K562 (cell line): ENCODE measurements at regions not wholly inside any gene's neighbourhood (a gene's known extent, or its start where the extent isn't known, plus 50 kb on each side); places are given as distances from the start of the nearest gene placed in this dataset.
A peak's percentile ranks its signal among the peaks of the same experiment; 100 is the strongest.

Source experiments
- ATAC-seq: fragments of 200-7000 bp; cut with Tn5 transposase; 3 replicates; pipeline ENCODE4 v1.9.1; 2020; ENCODE audit warnings: moderate library complexity
- BruUV-seq: library from RNA; stranded (reverse); fragments of 400-500 nt; replicated peaks from 2 replicates; lab custom pipeline; 2021; lab: Mats Ljungman, UMichigan
- CTCF ChIA-PET: fragments of 300-600 bp; formaldehyde crosslinking; extraction: SDS; loops from one replicate; lab custom pipeline; 2021; ENCODE audit warnings: low intra/inter-chr PET ratio; lab: Yijun Ruan, JAX
- POLR2A ChIA-PET: fragments of 300-600, 350-650 bp; sonication (Branson Sonifier 250); formaldehyde crosslinking; extraction: SDS; loops from one replicate; lab custom pipeline; 2021; ENCODE audit warnings: antibody characterized with exemption, inconsistent platforms; lab: Yijun Ruan, JAX
- DNase-seq, 4 experiments: peaks; one replicate each; pipeline versions ENCODE4 v3.0.0 to v3.0.0-alpha.2; 2011 to 2018; ENCODE audit warnings: low spot score in 3 of 4, mixed read lengths in 3 of 4; ENCODE audit errors: extremely low read depth in 1 of 4
- FAIRE-seq: peaks from 2 replicates; lab custom pipeline; 2011; peaks lifted over from hg19 to GRCh38; lab: Jason Lieb, UNC
- H2AFZ ChIP-seq: 2 replicates; pipeline ENCODE4 v1.6.0; 2011; ENCODE audit warnings: low read depth, low read length, control low read depth, inconsistent platforms
- H3K27ac ChIP-seq: fragments of 200-600 bp; 3 replicates; pipeline ENCODE4 v1.8.0; 2011; ENCODE audit warnings: low read depth, mild to moderate bottlenecking, control low read depth, inconsistent platforms, low read length, moderate library complexity, mixed read lengths; ENCODE audit errors: extremely low read depth
- H3K27me3 ChIP-seq, 2 experiments: fragments of 300-600 bp in 1 of 2; 2 replicates in 1 of 2; 3 replicates in 1 of 2; pipeline versions ENCODE4 v1.6.0 to v1.8.0; 2011; ENCODE audit warnings: inconsistent platforms in 2 of 2, low read length in 2 of 2, mild to moderate bottlenecking in 1 of 2, mixed read lengths in 1 of 2, moderate library complexity in 1 of 2; ENCODE audit not compliant: control insufficient read depth in 2 of 2, insufficient read depth in 2 of 2
- H3K36me3 ChIP-seq: fragments of 300-600 bp; 3 replicates; pipeline ENCODE4 v1.8.0; 2011; ENCODE audit warnings: mild to moderate bottlenecking, low read length, inconsistent platforms; ENCODE audit not compliant: control insufficient read depth, insufficient read depth
- H3K4me1 ChIP-seq, 2 experiments: fragments of 200-600 bp in 1 of 2; replicated peaks in 1 of 2; 2 replicates in 1 of 2; 3 replicates in 1 of 2; pipeline versions ENCODE4 v1.5.1 to v1.8.0; 2011; ENCODE audit warnings: inconsistent platforms in 2 of 2, low read length in 2 of 2, mild to moderate bottlenecking in 1 of 2, mixed read lengths in 1 of 2, moderate library complexity in 1 of 2; ENCODE audit not compliant: control insufficient read depth in 2 of 2, insufficient read depth in 2 of 2
- H3K4me2 ChIP-seq: 2 replicates; pipeline ENCODE4 v1.6.1; 2011; ENCODE audit warnings: low read length, control low read depth, inconsistent platforms, mixed read lengths; ENCODE audit not compliant: insufficient read depth
- H3K4me3 ChIP-seq: fragments of 200-600 bp; sonication (generic), shearing (Covaris generic); 2 replicates; pipeline ENCODE4 v1.5.1; 2016; ENCODE audit warnings: control low read depth, inconsistent platforms
- H3K79me2 ChIP-seq: fragments of 200-600 bp; 3 replicates; pipeline ENCODE4 v1.8.0; 2011; ENCODE audit warnings: low read length, inconsistent platforms; ENCODE audit not compliant: control insufficient read depth, insufficient read depth
- H3K9ac ChIP-seq, 2 experiments: 2 replicates each; pipeline versions ENCODE4 v1.6.0 to v1.6.1; 2011; ENCODE audit warnings: low read depth in 2 of 2, low read length in 2 of 2, control low read depth in 1 of 2, inconsistent platforms in 1 of 2, mild to moderate bottlenecking in 1 of 2, mixed read lengths in 1 of 2; ENCODE audit not compliant: insufficient read depth in 1 of 2
- H3K9me1 ChIP-seq: one replicate; pipeline ENCODE4 v1.6.0; 2011; ENCODE audit warnings: inconsistent platforms, mild to moderate bottlenecking, low read length, moderate library complexity; ENCODE audit not compliant: control insufficient read depth, insufficient read depth
- H3K9me3 ChIP-seq: replicated peaks from 2 replicates; pipeline ENCODE4 v1.5.1; 2011; ENCODE audit warnings: low read depth, low read length, inconsistent platforms; ENCODE audit not compliant: control insufficient read depth, insufficient read depth
- H4K20me1 ChIP-seq: replicated peaks from 2 replicates; pipeline ENCODE4 v1.6.1; 2011; ENCODE audit warnings: low read length, inconsistent platforms, mixed read lengths; ENCODE audit not compliant: control insufficient read depth, insufficient read depth
- BCOR ChIP-seq: fragments of 450-650 bp; IDR thresholded peaks from 2 replicates; pipeline ENCODE4 v1.6.1; 2016
- CHD4 ChIP-seq: fragments of 200-600 bp; sonication (generic); IDR thresholded peaks from 3 replicates; pipeline ENCODE4 v1.6.1; 2012; ENCODE audit warnings: low read depth, mild to moderate bottlenecking, mixed read lengths, low read length, inconsistent platforms; ENCODE audit not compliant: insufficient read depth, insufficient replicate concordance, poor library complexity, severe bottlenecking
- ELF2 ChIP-seq: fragments of 250-450 bp; sonication (Bioruptor Pico); IDR thresholded peaks from 2 replicates; pipeline ENCODE4 v1.5.0; 2021; ENCODE audit warnings: mild to moderate bottlenecking
- GATAD2A ChIP-seq: fragments of 450-650 bp; IDR thresholded peaks from 2 replicates; pipeline ENCODE4 v1.6.1; 2017
- HSF4 ChIP-seq: fragments of 250-450 bp; sonication (Bioruptor Pico); IDR thresholded peaks from 2 replicates; pipeline ENCODE4 v2.1.2; 2022; ENCODE audit warnings: mild to moderate bottlenecking, moderate library complexity, borderline replicate concordance
- MAFF ChIP-seq: IDR thresholded peaks from 2 replicates; pipeline ENCODE4 v1.6.1; 2012; ENCODE audit warnings: low read length, improper control_type of control experiment
- MYC ChIP-seq, 2 experiments: fragments of 250-450 bp in 1 of 2; sonication (Bioruptor Pico) in 1 of 2; IDR thresholded peaks; 2 replicates each; pipeline versions ENCODE4 v1.5.1 to v1.6.1; 2012 to 2021; ENCODE audit warnings: low read depth in 2 of 2, borderline replicate concordance in 1 of 2, improper control_type of control experiment in 1 of 2, low read length in 1 of 2, mild to moderate bottlenecking in 1 of 2, moderate library complexity in 1 of 2
- PHTF2 ChIP-seq: fragments of 250-450 bp; sonication (Bioruptor Pico); IDR thresholded peaks from 2 replicates; pipeline ENCODE4 v1.5.0; 2021; ENCODE audit warnings: mild to moderate bottlenecking
- POLR2AphosphoS5 ChIP-seq: IDR thresholded peaks from 2 replicates; pipeline ENCODE4 v1.6.1; 2011; ENCODE audit warnings: mild to moderate bottlenecking, low read depth, low read length, moderate library complexity; ENCODE audit not compliant: control insufficient read depth, insufficient read depth
- POLR2G ChIP-seq: fragments of 200-400 bp; formaldehyde crosslinking; IDR thresholded peaks from 2 replicates; pipeline ENCODE4 v1.6.1; 2017; ENCODE audit warnings: low read depth, mild to moderate bottlenecking, antibody characterized with exemption, low read length, moderate library complexity
- RBM25 ChIP-seq: fragments of 200-400 bp; formaldehyde crosslinking; IDR thresholded peaks from 2 replicates; pipeline ENCODE4 v1.6.1; 2018; ENCODE audit warnings: low read length, low read depth, moderate library complexity; ENCODE audit not compliant: severe bottlenecking
- TAF9B ChIP-seq: fragments of 450-650 bp; IDR thresholded peaks from 2 replicates; pipeline ENCODE4 v1.6.1; 2018; ENCODE audit warnings: mild to moderate bottlenecking; ENCODE audit not compliant: partially characterized antibody
- U2AF1 ChIP-seq: fragments of 200-400 bp; formaldehyde crosslinking; optimal IDR thresholded peaks from 2 replicates; pipeline ENCODE3; 2017; ENCODE audit warnings: mild to moderate bottlenecking, low read depth, low read length, moderate library complexity
- USF1 ChIP-seq: sonication (generic); formaldehyde crosslinking; IDR thresholded peaks from 2 replicates; pipeline ENCODE4 v1.9.0; 2022; ENCODE audit warnings: mild to moderate bottlenecking, missing genetic modification reagents
- ZNF263 ChIP-seq: sonication (generic); formaldehyde crosslinking; IDR thresholded peaks from 2 replicates; pipeline ENCODE4 v1.8.0; 2022; ENCODE audit warnings: mild to moderate bottlenecking, missing genetic modification reagents, borderline replicate concordance
- ZNF589 ChIP-seq: fragments of 200-800 bp; sonication (Bioruptor generic); IDR thresholded peaks from 2 replicates; pipeline ENCODE4 v1.6.1; 2016; ENCODE audit warnings: low read depth, missing genetic modification characterization, missing compliant biosample characterization
- WGBS: fragments of 100-300 bp; shearing (Covaris generic); methylation state at CpG from one replicate; pipeline ENCODE4 v1.1.6; 2016; ENCODE audit warnings: low coverage, mixed read lengths; ENCODE audit not compliant: insufficient coverage; ENCODE audit errors: missing lambda C conversion rate; 5-methylcytosine and 5-hydroxymethylcytosine counted together
- in situ Hi-C: fragments of 300-500 bp; cut with MboI; formaldehyde crosslinking; loops from 4 replicates; pipeline ENCODE4 v1.15.0; 2018; ENCODE audit warnings: inconsistent platforms, mixed read lengths
- intact Hi-C: fragments of 100-400 bp; cut with micrococcal nuclease; formaldehyde crosslinking; loops from 2 replicates; pipeline ENCODE4 v1.14.2; 2022

GRCh38 chr17:36730857-36731490, 129.6 kb downstream of the MRM1 start:
- H3K79me2 ChIP-seq, result no peaks in the 10 kb centered on the region
- ChIA-PET POLR2A (no interaction called here), CTCF (no interaction called here)
- H3K9ac ChIP-seq, result no peak overlapping the region
- BruUV-seq, result no TSS peak
- intact Hi-C loops, result no loop called here
- no peak for FAIRE-seq
- H3K9me1 ChIP-seq, result no peaks in the 10 kb centered on the region
- no peak for DNase-seq
- no peaks in the 10 kb centered on the region; the same call in 1 of the 2 replicates for H4K20me1 ChIP-seq
- H3K4me1 ChIP-seq, result peaks cover 38 to 39% of the 10 kb centered on the region in 2 experiments
- no peak for ATAC-seq
- no peak overlapping the region for H3K27ac ChIP-seq
- no peak overlapping the region for H2AFZ ChIP-seq
- no peak overlapping the region for H3K4me2 ChIP-seq
- WGBS, result 68% methylated on average over 6 of the region's 6 CpGs
- peaks cover 0 to 10% of the 10 kb centered on the region in 2 experiments; a peak in 1 of 5 replicates for H3K27me3 ChIP-seq
- no peak overlapping the region for H3K4me3 ChIP-seq
- in situ Hi-C loops, result no loop called here
- no peaks in the 10 kb centered on the region for H3K9me3 ChIP-seq
- TF ChIP-seq TAF9B (no peak), RBM25 (peak; percentile 83), ZNF589 (no peak), BCOR (0 out of 2 replicates have a peak, but pooled peaks have one; percentile 26)
- no peaks in the 10 kb centered on the region for H3K36me3 ChIP-seq

- WGBS, result 34% methylated on average over 10 of the region's 10 CpGs
- in situ Hi-C loops, result no loop called here
- intact Hi-C loops, result no loop called here
- TF ChIP-seq CHD4 (no peak), POLR2AphosphoS5 (no peak), GATAD2A (no peak), HSF4 (no peak), ZNF263 (no peak), U2AF1 (no peak), MAFF (no peak), ELF2 (CRISPR knock-in tag) (no peak), PHTF2 (CRISPR knock-in tag) (no peak), USF1 (CRISPR knock-in tag) (no peak), POLR2G (no peak), MYC (IDR thresholded peaks at IDR 0.05; ENCODE audit: low read depth, low read length) (no peak), MYC (CRISPR knock-in tag; IDR thresholded peaks at IDR 0.05; ENCODE audit: borderline replicate concordance, low read depth) (no peak)
Observed at GRCh38 chr17:36731811-36732210, 130.4 kb downstream of the MRM1 start.

More at GRCh38 chr17:36731811-36732210, 130.4 kb downstream of the MRM1 start:
- ATAC-seq (no peak), FAIRE-seq (no peak), DNase-seq (no peak)
- no TSS peak for BruUV-seq
- Histone ChIP-seq H3K4me2 (no peak overlapping the region), H3K27me3 (peaks cover 0 to 10% of the 10 kb centered on the region in 2 experiments; a peak in 1 of 5 replicates), H3K9me1 (no peaks in the 10 kb centered on the region), H3K79me2 (no peaks in the 10 kb centered on the region), H4K20me1 (no peaks in the 10 kb centered on the region; the same call in 1 of the 2 replicates), H3K4me3 (no peak overlapping the region), H3K4me1 (peaks cover 31 to 35% of the 10 kb centered on the region in 2 experiments), H3K36me3 (no peaks in the 10 kb centered on the region), H3K27ac (no peak overlapping the region), H3K9me3 (no peaks in the 10 kb centered on the region), H2AFZ (no peak overlapping the region), H3K9ac (no peak overlapping the region)
- ChIA-PET POLR2A (no interaction called here), CTCF (no interaction called here)
